HG03575 (cell line): ENCODE measurements at regions not wholly inside any gene's neighbourhood (a gene's known extent, or its start where the extent isn't known, plus 50 kb on each side); places are given as distances from the start of the nearest gene placed in this dataset.
"Not testable (repeated sequence)": the region's sequence is repeated elsewhere in the genome, so short reads cannot be mapped to it uniquely, and the experiment has no call there.

Source experiments
- ATAC-seq: cut with Tn5 transposase; IDR thresholded peaks from one replicate; pipeline ENCODE4 v1.9.1; 2021; ENCODE audit not compliant: unreplicated experiment, insufficient number of reproducible peaks, low FRiP score; ENCODE audit errors: extremely low read depth

DNA sequence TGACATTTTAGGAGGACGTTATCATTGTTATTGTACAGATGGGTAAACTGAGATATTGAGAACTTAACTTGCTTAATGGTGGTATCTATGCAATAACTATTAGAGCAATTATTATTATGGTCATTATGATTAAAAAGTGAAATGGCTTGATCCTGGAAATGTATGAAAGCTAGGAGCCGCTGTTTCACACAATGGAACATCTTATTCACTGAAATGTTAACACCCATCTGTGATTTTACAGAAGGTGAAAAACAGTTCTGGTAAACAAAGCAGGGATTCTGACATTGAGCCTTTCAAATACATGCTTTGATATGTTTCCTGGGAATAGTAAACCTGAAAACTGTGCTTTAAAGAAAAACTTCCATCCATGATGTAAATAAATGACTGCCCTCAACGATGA lies 261.4 kb downstream of the BTG1 start:
- no peak for ATAC-seq

DNA sequence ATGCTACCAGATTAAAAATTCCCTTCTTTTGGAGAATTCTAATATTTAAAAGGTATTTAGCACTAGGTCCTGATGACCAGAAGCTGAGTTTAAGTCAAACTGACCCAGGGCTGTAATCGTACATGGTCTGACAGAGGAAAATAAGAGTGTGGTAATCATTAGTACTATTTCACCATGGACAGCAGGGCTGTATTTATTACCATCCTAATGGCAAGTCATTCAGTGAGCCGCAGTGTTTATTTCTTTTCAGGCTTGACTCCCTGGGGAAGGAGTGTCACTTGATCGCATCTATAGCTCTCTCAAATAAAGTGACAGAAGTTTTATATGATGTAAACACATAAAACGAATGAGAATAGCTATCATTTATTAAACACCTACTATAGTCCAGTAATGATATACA lies 261.8 kb downstream of the BTG1 start:
- no peak for ATAC-seq

DNA sequence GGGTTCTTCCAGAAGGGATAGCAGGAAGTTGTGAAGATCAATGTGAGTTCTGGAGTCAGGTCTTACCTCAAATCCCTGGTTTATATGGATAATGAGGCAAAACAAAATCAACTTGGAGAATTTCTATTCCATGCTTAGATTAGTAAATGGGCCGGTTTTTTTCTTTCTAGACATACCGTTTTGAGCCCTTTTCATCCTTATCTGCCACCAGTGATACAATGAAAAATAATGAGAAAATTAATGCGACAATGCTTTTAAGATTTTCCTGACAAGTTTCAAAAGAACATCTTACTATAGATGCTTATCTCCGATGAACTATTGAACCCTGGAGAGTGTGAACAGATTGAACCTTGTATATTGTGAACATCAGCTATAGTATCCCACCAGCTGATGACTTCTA lies 262.7 kb downstream of the BTG1 start:
- no peak for ATAC-seq

DNA sequence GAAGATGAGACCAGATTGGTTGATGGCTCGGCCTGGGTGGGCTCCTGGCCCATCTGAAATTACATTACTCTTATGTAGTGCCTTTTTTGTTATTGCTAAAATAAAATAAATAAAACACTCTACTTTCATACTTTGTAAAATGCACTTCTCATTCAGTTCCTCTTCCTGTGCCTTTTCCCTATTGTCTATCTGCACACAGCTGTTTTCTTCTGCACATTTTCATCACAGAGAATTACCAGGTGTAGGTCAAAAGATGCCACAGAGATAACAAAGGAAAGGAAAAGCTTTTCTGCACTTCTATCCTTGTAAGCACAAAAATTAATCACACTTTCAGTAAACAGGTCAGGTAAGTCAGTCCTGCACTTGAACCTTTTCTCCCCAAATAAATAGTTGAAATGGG lies 265.1 kb downstream of the BTG1 start:
- ATAC-seq: no peak

DNA sequence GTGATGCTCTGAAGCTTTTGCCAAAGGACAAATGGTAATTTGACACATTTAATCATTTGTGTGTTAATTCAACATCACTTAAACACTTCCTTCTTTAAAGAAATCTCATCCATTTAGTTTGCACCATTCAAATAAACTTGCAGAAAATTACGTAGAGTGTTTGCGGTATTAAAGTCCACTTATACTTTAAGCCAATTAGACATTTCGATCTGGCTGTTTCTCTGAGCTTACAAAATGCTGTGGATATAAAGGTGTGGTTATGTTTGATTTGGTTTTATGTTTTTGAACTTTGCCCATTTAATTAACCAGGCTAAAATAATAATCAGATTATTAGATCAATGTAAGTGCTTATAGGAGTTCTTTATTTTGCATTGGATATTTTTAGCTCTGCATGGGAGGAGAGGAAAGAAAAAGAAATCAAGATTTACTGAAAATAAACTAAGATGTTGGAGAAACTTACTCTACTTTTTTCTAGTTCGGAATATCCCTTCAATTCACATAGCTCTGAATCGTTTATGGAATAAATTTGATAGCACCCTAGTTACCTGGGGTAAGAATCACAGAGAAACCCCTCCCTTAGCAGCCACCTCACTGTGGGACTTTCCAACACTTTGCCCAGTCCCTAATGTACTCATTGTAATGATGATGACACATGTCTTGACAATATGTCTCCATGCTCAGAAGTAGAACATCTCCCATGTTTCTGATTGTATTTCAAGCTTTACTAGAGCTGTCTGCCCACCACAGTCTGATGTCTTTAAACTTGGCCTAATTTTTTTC lies 268.0 kb downstream of the BTG1 start:
- ATAC-seq: no peak

DNA sequence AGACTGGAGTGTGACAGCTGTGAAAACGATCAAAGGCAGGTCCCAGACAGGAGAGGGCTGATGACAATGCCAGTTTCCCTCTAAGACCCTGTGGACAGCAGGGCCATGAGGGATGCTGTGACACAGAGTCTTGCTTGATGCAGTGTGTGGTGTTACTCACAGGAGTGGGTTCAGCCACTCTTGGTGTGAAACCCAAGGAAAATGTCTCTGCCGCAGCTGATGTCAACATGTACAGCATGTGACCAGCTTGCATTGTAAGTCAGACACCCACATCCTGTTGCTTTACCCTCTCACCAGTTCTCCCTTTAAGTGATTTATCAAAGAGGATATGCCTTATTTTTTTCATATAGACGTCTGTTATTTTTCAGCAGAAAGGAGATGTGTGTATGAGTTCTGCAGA lies 268.6 kb downstream of the BTG1 start:
- ATAC-seq: peak; percentile 74

DNA sequence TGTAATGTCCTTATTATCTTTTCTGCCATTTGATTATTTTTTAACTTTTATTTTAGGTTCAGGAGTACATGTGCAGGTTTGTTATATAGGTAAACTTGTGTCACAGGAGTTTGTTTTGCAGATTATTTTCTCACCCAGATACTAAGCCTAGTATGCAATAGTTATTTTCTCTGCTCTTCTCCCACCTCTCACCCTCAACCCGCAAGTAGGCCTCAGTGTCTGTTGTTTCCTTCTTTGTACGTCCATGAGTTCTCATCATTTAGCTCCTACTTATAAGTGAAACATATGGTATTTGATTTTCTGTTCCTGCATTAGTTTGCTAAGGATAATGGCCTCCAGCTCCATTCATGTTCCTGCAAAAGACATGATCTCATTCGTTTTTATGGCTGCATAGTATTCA lies 270.0 kb downstream of the BTG1 start:
- ATAC-seq: not testable (repeated sequence)

DNA sequence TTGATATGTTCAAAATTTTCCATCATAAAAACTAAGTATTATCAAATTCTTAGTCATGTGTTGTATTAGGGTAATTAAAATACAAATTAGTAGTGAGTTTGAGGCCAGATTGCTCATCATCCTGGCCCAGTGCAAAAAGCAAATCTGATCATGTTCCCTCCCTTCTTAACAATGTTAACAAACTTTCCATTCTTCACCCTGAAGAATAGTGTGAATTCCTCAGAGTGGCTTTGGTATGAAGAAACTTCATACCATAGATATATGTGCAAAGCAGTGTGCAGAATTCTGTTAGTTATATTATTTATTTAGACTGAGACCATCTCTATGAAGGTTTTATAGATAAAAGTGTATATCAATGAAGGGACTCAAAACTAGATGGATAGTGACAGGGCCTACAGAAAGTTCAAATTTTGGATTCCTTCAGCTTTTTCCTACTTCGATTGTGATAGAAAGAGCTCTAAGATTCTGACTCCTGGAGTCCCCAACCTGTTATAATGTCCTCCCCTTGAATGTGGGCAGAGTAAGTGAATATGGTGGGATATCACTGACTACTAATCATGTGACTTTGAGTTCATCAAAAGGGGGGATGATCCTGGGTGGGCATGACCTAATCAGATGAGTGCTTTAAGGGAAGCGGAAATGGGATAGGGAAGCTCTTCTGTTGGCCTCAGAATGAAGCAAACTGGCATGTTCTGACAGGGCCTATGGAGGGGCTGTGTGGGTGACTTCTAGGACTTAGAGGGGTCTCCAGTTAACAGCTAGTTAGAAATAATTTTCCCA lies 271.4 kb downstream of the BTG1 start:
- no peak for ATAC-seq

DNA sequence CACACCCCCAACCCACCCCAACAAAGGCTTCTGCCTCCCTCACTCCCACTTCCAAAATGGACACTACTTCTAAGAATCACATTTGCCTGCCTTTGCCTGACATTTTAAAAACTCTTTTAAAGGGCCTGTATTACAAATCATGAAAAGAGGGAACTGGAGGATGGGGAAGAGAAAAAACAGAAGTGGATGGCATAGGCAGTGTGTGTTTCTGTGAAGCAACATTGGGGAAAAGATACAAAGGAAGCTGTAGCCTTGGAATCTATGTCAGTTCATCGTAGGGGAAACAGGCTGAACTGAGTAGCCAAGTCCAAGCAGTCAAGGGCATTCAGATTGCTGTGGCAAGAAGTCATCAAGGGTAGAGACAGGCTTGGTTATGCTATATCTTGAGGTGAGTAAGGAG lies 273.9 kb downstream of the BTG1 start:
- ATAC-seq: no peak

DNA sequence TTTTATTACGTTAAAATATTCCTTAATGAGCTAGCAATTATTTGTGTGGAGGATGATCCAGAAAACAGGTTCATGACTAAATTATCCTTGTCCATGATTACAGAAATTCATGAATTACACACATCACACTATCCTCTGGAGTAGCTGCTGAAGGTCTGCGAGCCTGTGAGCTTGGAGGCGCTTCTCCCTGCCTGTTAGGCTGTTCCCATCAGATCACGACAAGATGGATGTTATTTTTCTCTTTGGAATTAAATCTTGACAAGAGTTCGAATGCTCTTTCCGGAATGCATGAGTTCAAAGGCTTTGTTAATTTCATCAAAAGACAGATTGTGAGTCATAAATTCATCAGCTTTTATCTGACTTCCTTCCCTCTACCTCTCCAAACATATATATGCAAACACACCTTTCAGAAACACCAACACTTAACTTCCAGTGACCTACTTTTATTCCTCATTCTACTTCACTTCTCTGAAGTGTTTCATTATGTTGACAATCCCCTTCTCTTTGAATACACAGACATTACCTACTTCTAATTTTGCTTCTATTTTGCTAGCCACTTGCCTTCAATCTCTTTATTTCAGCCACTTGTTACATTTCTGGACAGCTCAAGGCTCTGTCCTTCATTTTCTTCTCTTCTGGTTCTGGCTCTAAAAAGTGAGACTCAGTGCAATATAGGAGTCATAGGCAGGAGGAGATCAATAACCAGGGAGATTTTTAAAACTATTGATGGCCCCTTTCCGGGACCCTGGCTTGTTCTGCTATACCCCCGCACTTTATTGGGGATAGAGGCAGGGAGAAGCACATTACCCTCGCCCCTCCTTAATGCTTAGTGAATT lies 274.6 kb downstream of the BTG1 start:
- no peak for ATAC-seq

DNA sequence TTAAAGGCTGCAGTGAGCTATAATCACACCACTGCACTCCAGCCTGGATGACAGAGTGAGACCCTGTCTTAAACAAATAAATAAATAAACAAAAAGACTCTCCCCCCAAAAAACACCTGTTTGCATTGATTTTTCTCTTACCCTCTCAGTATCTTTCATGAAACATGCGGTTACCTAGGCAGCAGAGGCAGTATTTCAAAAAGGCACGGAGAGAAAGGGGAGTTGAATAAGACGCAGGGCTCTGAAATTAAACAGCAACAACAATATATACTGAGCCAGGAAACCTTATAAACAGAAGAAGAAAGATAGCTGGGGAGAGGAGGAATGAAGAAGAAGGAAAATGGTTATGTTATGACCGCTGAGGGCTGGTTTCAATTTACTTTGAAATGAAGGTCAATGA lies 277.6 kb downstream of the BTG1 start:
- no peak for ATAC-seq

DNA sequence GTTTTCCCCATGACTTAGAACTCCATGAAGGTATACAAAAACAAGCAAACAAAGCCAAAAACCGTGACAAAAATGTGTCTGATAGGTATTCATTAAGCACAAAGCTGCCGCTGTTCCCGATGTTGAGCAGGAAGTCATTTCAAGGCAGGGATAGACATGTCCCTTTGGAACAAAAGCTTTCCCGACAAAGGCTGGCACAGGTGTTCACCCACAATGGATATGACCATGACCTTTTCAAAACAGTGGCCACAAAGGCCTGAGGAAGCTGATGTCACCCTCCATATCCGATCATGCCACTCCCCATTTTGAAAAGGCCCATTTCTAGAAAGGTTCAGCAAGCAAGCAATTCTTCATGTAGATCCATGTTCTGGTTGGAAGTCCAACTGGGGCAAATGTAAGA lies 279.1 kb downstream of the BTG1 start:
- no peak for ATAC-seq

DNA sequence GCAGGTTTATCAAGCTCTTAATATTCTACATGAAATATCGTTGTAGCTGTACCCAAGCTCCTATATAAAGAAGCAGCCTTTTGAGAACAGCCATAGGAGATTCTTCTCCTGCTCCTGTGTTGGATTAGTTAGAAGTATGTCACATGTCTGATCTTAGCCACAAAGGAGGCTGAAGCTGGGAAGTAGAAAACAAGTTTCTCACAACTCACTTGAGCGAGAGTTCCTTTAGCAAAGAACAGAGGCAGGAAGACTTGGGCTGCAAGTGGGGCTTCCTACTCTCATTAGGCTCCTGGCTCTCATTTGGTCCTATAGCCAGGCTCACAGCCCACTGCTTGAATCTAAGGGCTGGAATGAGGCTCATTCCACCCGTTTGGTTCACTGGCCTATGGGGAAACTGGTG lies 281.9 kb downstream of the BTG1 start:
- no peak for ATAC-seq

DNA sequence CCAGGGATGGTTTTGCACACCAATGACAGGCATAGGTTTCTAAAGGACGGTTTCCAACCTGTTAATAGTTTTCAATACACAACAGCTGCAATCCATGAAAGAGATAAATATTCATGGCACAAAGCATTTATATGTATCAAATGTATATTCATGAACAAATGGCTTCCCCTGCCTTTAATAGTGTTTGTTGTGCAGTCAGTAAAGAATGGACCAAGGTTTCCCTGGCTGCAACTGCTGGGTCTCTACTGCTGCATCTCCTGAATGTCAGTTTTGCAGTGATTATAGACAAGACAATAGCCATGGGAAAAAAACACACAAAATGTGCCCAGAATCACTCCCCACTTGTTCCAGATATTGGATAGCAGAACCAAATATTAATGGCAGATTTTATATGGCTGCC lies 284.1 kb downstream of the BTG1 start:
- no peak for ATAC-seq

DNA sequence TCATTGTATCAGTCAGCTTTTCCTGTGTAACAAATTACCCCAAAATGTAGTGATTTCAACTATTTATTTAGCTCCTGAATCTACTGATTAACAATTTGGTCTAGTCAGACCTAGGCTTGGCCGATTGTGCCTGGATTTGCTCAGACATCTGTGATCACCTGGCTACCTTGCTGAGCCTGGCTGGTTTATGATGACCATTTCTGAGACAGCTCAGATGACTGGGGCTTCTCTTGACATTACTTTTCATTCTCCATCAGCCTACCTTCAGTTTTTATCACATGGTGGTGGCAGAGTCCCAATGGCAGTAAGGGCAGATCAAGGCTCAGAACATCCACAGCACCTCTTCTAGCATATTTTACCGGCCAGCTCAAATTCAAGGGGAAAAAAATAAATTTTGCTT lies 286.3 kb downstream of the BTG1 start:
- no peak for ATAC-seq

DNA sequence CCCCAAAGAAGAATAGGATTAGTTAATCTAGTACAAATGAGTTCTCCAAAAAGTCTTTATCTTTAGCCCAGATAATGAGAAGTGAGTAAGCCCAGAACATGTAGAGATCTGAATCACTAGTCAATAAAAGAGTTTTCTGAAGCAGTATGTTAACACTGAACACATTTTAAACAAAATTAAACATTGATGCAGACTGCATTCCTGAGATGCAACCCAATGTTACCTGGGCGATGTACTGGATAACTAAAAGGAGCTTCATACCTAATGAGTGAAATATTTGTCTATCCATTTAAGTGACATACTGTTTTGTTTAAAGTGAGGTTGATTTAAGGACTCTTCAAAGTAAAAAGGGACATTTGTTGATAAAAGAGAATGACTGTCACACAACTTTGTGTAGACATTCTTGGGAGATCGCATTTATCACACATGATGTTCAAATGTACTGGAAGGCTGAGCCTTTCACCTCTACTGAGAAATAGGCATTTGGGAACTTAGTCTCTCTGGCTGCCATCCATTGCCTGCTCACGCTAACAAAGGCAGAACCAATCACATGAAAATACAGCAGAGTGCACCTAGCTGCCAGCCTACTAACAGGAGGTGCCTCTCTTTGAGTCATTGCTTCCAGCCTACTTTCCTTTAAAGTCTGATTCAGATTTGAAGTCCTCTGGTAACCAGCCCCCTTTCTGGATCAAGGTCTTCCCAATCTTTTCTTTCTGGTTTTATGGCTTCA lies 287.7 kb downstream of the BTG1 start:
- ATAC-seq: no peak

DNA sequence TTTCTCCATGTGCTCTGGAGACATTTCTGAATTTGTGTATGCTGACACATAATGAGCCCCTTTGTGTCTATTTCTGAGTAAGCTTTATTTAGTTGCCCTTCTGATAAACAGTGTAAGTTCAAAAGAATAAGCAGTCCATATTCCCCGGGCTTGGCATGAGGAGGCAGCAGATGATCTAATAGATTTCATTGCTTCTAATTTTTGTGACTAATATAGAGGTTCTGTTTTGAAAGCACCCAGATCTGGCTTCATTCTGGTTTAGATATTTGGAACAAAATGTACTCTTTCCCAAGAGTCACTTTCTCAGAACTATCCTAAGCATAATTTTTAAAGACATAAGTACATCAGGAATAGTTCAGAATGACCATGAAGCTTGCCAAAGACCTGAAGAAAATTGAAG lies 290.9 kb downstream of the BTG1 start:
- ATAC-seq: no peak

DNA sequence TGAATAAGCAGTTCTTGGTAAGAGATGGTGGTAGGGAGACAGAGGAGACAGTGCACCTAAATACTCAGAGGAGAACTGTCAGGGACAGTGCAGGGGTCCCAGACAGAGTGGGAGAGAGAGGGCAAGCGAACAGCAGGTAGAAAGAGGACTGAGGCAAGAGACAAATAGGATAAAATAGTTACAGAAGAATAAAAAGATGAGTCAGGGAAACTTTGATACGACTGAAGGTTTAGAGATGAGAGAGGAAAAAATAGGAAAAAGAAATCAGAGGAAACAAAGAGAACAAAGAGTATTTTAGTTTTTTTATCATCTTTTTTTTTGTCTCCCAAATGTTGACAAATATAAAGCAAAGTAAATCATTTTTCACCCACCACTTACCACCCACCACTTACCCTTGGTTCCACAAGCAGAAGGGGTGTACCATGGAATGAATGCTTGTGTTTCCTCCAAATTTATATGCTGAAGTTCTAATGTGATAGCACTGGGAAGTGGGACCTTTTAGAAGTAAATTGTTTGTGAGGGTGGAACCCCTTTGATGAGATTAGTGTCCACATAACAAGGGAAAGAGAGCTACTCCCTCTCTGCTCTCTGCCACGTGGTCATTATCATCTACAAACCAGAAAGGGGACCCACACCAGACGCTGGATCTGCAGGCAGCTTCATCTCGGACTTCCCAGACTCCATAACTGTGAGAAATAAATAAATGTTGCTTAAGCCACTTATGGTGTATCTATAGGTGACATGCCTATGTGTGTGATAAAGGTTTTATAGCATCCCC lies 292.1 kb downstream of the BTG1 start:
- no peak for ATAC-seq
